Left kidney (tissue), 1 donor: ENCODE measurements at regions not wholly inside any gene's neighbourhood (a gene's known extent, or its start where the extent isn't known, plus 50 kb on each side); places are given as distances from the start of the nearest gene placed in this dataset.

Experiments used
- DNase-seq: peaks from one replicate; pipeline ENCODE4 v3.0.0-alpha.2; 2013

- no peak for DNase-seq
Measured at GRCh38 chr4:175444512-175444911, 367.6 kb downstream of the GPM6A start.

GRCh38 chr4:175447016-175447415, 365.0 kb downstream of the GPM6A start:
- no peak for DNase-seq

DNA sequence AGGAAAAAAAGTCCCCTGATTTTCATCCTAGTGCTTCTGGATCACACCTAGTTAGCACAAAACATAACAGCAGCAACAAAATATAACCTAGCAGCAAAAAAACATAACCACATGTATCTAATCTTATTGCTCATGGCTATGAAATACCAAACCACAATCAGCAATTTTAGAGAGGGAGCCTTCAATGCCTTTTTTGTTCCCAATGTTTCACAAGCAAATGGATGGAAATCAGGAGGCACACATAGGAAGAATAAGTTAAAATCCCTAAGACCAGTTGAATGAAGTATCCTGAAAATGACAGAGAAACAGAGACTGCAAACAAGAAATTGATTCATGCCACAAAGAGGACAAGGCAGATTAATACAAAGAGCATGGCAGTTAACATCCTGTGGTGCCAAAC, 361.6 kb downstream of the GPM6A start:
- DNase-seq = no peak

DNA sequence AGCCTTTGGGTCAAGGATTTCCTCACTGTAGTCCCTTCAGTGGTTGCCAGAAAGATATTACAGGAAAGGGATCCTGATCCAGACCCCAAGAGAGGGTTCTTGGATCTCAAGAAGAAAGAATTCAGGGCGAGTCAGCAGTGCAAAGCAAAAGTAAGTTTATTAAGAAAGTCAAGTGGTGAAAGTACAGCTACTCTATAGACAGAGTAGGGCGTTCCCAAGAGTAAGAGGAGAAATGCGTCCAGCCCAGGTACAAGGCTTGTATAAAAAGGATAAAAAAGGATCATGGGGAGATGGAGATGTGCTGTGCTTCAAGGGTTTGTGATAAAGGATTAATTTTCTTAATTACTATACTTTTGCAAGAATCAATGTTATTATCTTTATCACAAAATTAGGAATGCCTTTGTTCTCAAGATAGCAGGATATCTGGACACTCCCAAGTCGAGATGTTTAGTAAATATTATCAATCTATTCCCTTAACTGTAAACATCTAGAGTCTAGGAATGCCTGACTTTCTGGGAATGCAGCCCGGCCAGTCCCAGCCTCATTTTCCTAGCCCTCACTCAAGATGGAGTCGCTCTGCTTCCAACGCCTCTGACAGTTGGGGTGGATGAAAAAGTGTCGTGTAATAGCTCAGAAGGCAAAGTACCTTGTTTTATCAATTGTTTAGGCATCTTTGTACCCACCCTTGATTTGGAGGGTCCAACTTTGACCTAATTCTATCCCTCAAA, 360.7 kb downstream of the GPM6A start:
- no peak for DNase-seq

DNA sequence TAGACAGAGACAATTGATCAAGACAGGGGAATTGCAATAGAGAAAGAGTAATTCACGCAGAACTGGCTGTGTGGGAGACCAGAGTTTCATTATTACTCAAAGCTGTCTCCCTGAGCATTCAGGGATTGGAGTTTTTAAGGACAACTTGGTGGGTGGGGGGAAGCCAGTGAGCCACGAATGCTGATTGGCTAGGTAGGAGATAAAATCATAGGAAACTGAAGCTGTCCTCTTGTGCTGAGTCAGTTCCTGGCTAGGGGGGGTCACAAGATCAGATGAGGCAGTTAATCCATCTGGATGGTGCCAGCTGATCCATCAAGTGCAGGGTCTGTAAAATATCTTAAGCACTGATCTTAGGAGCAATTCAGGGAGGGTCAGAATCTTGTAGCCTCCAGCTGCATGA, 358.6 kb downstream of the GPM6A start:
- DNase-seq = no peak

- DNase-seq = no peak
Measured at GRCh38 chr4:175456131-175456530, 355.9 kb downstream of the GPM6A start.

DNA sequence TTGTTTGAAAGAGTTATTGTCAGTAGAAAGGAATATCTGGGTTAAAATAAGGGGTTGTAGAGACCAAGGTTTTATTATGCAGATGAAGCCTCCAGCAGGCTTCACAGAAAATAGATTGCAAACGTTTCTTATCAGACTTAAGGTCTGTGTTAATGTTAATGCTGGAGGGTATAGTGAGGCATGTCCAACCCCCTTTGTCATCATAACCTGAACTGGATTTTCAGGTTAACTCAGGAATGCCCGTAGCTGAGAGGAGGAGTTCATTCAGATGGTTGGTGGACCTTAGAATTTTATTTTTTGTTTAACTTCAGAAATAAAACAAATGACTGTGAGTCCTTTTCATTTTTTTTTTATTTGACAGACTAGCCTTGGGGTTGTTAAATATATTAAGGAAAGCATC, 354.1 kb downstream of the GPM6A start:
- no peak for DNase-seq

DNA sequence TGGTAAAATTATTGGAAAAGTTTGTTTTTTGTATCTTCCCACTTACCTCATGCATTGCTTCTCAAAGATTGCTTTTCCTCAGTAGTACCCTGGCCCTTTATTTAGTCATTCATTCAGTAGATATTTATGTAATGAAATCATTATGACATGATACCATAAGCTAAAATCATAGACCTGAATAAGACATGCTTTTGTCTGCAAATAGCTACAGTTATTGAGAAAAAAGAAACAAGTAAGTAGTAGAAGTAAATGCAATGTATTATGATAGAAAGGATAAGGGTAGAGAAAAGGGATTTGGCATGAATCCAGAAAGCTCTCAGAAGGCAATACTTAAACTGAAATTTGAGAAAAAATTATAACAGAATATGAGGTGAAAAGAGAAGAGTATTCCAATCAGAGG, 352.5 kb downstream of the GPM6A start:
- no peak for DNase-seq

DNA sequence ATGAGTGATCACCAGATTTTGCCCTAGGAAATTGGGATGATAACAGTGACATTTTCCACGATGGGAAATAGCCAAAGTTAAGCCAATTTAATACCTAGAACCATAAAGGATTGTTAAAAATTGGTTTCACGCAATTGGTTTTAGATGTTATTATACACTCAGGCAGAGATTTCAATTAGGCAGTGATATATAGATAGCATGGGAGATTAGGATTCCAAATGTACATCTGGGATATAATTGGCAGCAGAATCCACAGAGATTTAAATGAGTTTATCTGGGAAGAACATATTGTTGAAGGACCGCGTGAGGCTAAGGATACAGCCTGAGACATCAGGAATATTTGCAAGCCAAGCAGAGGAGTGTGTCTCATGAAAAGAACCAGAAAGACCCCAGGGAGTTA, 351.6 kb downstream of the GPM6A start:
- no peak for DNase-seq

- DNase-seq = no peak
Measured at GRCh38 chr4:175469514-175469913, 342.6 kb downstream of the GPM6A start.

- DNase-seq = no peak
Measured at GRCh38 chr4:175470131-175470530, 341.9 kb downstream of the GPM6A start.

DNA sequence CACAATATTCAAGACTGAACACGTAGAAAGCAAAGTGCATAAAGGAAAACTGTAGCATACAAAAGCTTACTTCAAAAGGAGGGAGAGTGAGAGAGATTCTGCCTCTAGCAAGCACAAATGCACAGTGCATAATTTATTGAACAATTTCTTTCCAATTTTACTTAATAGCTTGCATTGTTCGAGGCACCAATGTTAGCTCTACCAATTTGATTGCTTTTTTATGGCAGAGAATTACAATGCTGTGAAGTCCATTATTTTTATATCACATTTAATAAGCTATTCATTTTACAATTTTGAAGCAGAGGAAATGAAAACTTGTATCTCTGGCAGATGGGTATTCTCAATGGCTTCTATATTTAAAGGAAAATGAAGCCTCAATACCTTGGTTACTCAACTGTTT, 331.7 kb downstream of the GPM6A start:
- DNase-seq = no peak

DNA sequence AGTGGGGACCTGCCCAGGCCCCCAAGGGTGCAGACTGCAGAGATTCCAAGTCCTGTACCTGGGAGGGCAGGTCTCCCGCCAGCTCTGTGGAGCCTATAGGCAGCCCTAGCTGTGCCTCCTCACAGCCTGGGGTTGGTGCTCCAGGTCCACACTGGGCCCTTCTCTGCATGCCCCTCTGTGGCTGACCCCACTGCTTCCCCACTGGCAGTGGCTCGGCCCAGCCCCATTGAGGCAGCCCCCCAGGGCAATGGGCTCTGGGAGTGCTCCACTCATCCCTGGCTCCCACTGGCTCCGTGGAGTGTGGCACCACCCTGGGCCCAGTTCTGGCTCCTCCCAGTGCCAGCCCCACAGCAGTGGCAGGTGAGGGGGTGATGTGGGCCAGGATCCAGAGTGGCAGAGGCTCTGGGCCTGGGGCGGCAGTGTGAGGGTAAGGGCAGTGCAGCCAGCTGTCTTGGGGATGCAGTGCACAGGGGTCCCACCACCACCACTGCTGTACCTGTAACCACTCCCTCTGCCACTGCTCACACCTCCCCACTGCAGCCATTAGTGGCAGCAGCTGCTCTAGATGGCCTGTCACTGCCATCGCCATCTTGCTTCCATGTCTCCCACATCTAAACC, 312.2 kb downstream of the GPM6A start:
- DNase-seq = no peak

DNA sequence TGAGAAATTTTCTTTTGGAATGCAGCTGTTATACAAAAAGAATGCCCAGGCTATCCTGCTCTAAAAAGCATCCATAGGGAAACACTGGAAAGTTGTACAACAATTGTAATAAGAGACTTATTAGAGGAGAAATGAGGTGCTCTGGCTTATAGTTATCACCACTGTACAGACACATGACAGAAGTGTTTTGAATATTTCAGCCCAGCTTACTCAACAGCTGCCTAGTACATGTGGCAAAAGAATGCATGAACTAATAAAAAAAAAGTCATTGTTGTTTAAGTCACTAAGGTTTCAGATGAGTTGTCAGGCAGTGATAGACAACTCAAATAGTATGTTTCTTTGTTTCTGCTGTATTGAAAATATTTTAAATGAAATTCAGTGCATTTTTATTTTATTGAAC, 307.7 kb downstream of the GPM6A start:
- DNase-seq = no peak

- DNase-seq = no peak
Measured at GRCh38 chr4:175509320-175509719, 302.7 kb downstream of the GPM6A start.

- DNase-seq = no peak
Measured at GRCh38 chr4:175511861-175512260, 300.2 kb downstream of the GPM6A start.

GRCh38 chr4:175514174-175514573, 297.9 kb downstream of the GPM6A start:
- DNase-seq = no peak

DNA sequence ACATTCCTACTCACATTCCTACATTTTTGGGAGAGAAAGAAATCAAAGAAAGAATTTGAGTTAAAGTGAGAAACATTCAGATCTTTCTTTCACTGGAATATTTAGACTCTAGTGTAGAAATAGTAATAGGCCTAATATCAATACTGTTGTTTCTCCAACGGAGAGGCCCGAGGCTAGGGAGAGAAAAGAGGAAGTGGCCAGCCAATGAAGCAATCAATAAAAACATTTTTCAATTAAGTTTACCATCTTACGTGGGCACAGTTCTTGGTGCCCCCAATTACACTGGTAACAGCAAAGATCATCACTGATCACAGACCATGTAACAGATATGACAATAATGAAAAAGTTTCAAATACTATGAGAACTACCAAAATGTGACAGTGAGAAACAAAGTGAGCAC, 281.4 kb downstream of the GPM6A start:
- no peak for DNase-seq

DNA sequence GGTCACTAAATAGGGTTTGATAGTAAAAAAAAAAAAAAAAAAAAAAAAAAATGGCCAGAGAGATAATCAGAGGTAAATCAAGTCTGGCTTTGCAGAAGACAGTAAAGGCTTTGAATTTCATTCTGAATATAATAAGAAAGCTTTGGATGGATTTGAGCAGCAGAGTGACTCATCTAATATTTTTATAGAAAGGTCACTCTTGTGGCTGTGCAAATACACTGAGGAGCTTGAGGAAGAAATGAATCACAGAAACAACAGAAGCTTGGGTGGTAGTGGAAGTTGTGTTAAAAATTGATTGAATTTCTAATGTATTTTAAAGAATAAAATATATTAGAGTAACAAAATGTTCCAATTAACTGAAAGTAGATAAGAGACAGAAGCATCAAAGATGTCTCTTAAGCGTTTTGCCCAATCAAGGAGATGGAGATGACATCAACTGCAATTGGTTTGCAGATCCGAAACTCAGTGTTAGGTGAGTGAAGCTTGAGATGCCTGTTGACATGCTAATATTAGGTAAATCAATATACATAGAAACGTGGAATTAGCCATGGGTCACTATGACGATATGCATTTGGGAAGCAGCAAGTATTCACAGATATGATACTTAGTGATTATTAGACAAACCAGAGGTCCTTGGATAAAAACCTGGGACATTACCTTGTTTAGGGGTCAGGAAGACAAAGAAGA, 280.5 kb downstream of the GPM6A start:
- DNase-seq = no peak

- peak; percentile 53 for DNase-seq
Measured at GRCh38 chr4:175536852-175537453, 275.1 kb downstream of the GPM6A start.

GRCh38 chr4:175539498-175539897, 272.6 kb downstream of the GPM6A start:
- no peak for DNase-seq

DNA sequence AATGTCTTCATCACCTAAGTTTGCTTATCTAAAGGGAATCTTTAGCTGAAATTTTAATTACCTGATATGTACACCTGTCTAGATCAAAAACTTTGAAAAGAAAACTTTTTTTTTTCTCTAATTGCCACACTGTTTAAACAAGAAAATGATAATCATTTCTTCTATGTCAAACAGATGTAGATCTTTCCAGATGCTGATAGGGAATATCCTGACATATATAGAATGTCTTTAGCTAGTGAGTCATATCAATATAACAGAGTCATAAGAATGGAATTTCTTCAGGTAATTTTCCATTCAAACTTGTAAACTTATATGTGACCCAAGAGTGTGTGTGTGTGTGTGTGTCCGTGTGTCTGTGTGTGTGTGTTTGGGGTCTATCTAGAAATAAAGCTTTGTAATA, 271.9 kb downstream of the GPM6A start:
- no peak for DNase-seq

GRCh38 chr4:175540732-175541131, 271.3 kb downstream of the GPM6A start:
- no peak for DNase-seq
